ENCODE measurements at regions not wholly inside any gene's neighbourhood (a gene's known extent, or its start where the extent isn't known, plus 50 kb on each side); places are given as distances from the start of the nearest gene placed in this dataset.

- H3K4me3 ChIP-seq (ENCODE audit: low read depth, low read length), result no peak overlapping the region
- TF ChIP-seq, protein P1, sequence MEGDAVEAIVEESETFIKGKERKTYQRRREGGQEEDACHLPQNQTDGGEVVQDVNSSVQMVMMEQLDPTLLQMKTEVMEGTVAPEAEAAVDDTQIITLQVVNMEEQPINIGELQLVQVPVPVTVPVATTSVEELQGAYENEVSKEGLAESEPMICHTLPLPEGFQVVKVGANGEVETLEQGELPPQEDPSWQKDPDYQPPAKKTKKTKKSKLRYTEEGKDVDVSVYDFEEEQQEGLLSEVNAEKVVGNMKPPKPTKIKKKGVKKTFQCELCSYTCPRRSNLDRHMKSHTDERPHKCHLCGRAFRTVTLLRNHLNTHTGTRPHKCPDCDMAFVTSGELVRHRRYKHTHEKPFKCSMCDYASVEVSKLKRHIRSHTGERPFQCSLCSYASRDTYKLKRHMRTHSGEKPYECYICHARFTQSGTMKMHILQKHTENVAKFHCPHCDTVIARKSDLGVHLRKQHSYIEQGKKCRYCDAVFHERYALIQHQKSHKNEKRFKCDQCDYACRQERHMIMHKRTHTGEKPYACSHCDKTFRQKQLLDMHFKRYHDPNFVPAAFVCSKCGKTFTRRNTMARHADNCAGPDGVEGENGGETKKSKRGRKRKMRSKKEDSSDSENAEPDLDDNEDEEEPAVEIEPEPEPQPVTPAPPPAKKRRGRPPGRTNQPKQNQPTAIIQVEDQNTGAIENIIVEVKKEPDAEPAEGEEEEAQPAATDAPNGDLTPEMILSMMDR (IDR thresholded peaks at IDR 0.05; ENCODE audit: low read depth, low read length), result no peak
Measured at GRCh38 chr6:87798393-87799278, 96.6 kb upstream of the AKIRIN2 start.

DNA sequence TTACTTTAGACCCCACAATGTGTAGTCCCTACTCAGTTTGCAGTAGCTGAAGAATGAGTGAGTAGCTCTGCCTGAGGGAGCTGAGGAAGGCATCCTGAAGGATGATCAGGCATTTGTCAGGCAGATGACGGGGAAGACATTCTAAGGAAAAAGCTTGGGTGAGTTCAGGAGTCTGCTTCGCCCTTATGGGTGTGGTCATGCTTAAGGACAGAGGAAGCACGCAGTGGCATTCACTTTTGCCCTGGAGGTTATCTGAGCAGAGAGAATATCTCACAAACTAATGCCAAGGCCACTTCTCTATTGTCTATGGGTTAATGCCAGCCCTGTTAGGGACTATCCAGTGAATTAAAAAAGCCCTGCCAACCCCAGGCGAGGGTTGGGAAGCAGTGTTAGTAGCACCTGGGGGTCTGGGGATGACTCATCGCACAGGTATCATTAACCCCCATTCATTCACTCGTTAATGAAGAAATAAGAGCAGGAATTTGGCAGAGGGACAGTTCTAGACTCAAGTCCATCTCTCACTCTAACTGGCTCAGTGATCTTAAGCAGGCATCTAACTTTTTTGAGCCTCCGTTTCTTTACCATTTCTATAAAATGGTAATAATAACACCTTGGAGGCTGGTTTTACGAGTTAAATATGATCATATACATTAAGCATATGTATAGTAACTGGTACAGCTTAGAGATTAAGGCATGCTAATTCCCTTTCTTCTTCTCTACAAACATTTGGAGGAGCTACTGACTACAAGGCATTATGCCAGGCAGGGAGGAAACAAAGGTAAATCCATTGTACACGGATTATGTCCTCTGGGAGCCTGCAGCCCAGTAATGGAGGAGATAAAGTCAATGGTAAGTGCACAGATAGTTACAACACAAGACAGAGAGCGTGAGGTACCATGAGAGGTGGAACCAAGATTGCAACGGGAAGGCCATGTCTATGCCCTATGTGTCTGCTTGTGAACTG is 93.2 kb upstream of the AKIRIN2 start:
- H3K4me3 ChIP-seq (ENCODE audit: low read depth, low read length), result no peak overlapping the region
- TF ChIP-seq, protein P1 (IDR thresholded peaks at IDR 0.05; ENCODE audit: low read depth, low read length), result no peak

DNA sequence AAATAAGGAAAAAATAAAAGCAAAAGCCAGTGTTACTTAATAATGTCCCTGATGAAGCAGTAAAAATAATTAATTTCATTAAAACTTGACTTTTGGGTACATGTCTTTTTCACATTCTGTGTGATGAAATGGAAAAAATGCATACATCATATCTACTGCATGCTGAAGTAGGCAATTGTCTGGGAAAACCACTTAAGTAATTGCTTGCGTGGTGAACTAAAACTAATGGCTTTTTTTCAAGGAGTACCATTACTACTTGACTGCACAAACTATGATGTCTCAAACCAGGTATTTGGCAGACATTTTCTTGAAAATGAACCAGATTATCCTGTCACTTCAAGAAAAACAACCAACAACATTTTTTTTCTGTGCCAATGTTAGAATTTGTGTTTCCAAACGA is 91.3 kb upstream of the AKIRIN2 start:
- TF ChIP-seq, protein P1 (IDR thresholded peaks at IDR 0.05; ENCODE audit: low read depth, low read length), result no peak
- no peak overlapping the region for H3K4me3 ChIP-seq (ENCODE audit: low read depth, low read length)

- TF ChIP-seq, protein P1 (IDR thresholded peaks at IDR 0.05; ENCODE audit: low read depth, low read length), result no peak
- no peak overlapping the region for H3K4me3 ChIP-seq (ENCODE audit: low read depth, low read length)
Measured at GRCh38 chr6:87791982-87792381, 89.9 kb upstream of the AKIRIN2 start.

GRCh38 chr6:87791485-87791884 is 89.5 kb upstream of the AKIRIN2 start:
- H3K4me3 ChIP-seq (ENCODE audit: low read depth, low read length), result no peak overlapping the region
- TF ChIP-seq, protein P1 (IDR thresholded peaks at IDR 0.05; ENCODE audit: low read depth, low read length), result no peak

- TF ChIP-seq, protein P1 (IDR thresholded peaks at IDR 0.05; ENCODE audit: low read depth, low read length), result no peak
- H3K4me3 ChIP-seq (ENCODE audit: low read depth, low read length), result no peak overlapping the region
Measured at GRCh38 chr6:87791029-87791428, 89.0 kb upstream of the AKIRIN2 start.

Measured in WI38 (cell line).